Chondrocyte (in vitro differentiated cells): ENCODE measurements at regions not wholly inside any gene's neighbourhood (a gene's known extent, or its start where the extent isn't known, plus 50 kb on each side); places are given as distances from the start of the nearest gene placed in this dataset.

Source experiments
- DNase-seq: peaks from one replicate; pipeline ENCODE4 v3.0.0; 2021; ENCODE audit warnings: mixed read lengths, low spot score
- H3K27ac Mint-ChIP-seq: one replicate; pipeline ENCODE4 v1.8.0; 2021; ENCODE audit warnings: mild to moderate bottlenecking, moderate library complexity, mixed read lengths; ENCODE audit not compliant: unreplicated experiment
- H3K27me3 Mint-ChIP-seq: 2 replicates; pipeline ENCODE4 v1.8.0; 2021; ENCODE audit warnings: low read depth, mixed read lengths
- H3K36me3 Mint-ChIP-seq: 2 replicates; pipeline ENCODE4 v1.8.0; 2021; ENCODE audit warnings: low read depth, mixed read lengths
- H3K4me1 Mint-ChIP-seq: 2 replicates; pipeline ENCODE4 v1.8.0; 2021; ENCODE audit warnings: low read depth, mild to moderate bottlenecking, mixed read lengths
- H3K4me3 Mint-ChIP-seq: one replicate; pipeline ENCODE4 v1.8.0; 2021; ENCODE audit warnings: mild to moderate bottlenecking, moderate library complexity, mixed read lengths; ENCODE audit not compliant: unreplicated experiment
- H3K9me3 Mint-ChIP-seq: 2 replicates; pipeline ENCODE4 v1.8.0; 2021; ENCODE audit warnings: low read depth, mixed read lengths
- TF ChIP-seq, protein P1 (sequence below): fragments of 200-600 bp; sonication (generic); IDR thresholded peaks from 2 replicates; pipeline ENCODE4 v1.5.0; 2021; ENCODE audit warnings: antibody characterized with exemption, mild to moderate bottlenecking, moderate library complexity

DNA sequence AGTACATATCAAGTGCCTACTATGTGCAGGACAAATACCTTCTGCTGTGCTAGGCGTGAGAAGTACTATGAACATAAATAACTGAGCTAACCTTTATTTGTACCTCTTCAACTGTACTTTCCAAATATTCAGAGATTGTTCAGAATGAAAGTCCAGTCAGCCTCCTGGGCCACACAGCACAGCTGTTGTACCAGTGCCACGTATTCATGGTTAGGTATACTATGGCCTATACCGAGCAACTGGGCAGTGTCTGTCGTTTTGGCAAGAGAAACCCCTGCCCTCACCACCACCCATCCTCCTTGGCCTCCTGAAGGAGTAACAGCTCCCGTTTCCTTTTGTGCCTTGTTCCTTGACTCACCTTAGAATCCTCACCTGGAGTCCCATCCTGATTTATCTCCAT lies 53.0 kb downstream of the RASSF10 start:
- TF ChIP-seq, protein P1, sequence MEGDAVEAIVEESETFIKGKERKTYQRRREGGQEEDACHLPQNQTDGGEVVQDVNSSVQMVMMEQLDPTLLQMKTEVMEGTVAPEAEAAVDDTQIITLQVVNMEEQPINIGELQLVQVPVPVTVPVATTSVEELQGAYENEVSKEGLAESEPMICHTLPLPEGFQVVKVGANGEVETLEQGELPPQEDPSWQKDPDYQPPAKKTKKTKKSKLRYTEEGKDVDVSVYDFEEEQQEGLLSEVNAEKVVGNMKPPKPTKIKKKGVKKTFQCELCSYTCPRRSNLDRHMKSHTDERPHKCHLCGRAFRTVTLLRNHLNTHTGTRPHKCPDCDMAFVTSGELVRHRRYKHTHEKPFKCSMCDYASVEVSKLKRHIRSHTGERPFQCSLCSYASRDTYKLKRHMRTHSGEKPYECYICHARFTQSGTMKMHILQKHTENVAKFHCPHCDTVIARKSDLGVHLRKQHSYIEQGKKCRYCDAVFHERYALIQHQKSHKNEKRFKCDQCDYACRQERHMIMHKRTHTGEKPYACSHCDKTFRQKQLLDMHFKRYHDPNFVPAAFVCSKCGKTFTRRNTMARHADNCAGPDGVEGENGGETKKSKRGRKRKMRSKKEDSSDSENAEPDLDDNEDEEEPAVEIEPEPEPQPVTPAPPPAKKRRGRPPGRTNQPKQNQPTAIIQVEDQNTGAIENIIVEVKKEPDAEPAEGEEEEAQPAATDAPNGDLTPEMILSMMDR: no peak
- H3K27ac Mint-ChIP-seq: no peak overlapping the region
- no peak overlapping the region for H3K4me3 Mint-ChIP-seq
- peaks cover 10% of the 10 kb centered on the region for H3K9me3 Mint-ChIP-seq
- peaks cover 2% of the 10 kb centered on the region for H3K36me3 Mint-ChIP-seq
- H3K27me3 Mint-ChIP-seq: peaks cover 14% of the 10 kb centered on the region
- H3K4me1 Mint-ChIP-seq: peaks cover 4% of the 10 kb centered on the region
- no peak for DNase-seq

DNA sequence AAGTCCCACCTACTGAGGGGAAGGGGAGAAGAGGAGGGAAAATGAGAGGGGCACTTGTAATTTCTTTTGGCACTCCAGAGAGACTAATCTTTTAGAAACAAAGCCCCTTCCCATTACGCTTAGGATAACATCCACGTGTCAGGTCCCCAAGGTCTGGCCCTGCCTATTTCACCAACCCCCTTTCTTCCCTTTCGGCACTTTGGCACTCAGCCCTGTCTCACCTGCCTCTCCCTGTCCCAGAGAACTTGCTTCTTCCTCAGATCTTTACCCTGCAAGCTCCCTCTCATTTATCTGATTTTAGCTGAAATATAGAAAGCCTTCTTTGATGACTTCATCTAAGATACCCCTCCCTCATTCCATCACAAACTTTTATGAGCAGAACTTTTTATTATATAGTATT lies 55.5 kb downstream of the RASSF10 start:
- peaks cover 18% of the 10 kb centered on the region for H3K27me3 Mint-ChIP-seq
- no peak overlapping the region for H3K4me3 Mint-ChIP-seq
- peaks cover 10% of the 10 kb centered on the region for H3K9me3 Mint-ChIP-seq
- no peak overlapping the region for H3K27ac Mint-ChIP-seq
- peaks cover 4% of the 10 kb centered on the region for H3K4me1 Mint-ChIP-seq
- no peak for DNase-seq
- H3K36me3 Mint-ChIP-seq: peaks cover 2% of the 10 kb centered on the region
- TF ChIP-seq, protein P1: no peak

DNA sequence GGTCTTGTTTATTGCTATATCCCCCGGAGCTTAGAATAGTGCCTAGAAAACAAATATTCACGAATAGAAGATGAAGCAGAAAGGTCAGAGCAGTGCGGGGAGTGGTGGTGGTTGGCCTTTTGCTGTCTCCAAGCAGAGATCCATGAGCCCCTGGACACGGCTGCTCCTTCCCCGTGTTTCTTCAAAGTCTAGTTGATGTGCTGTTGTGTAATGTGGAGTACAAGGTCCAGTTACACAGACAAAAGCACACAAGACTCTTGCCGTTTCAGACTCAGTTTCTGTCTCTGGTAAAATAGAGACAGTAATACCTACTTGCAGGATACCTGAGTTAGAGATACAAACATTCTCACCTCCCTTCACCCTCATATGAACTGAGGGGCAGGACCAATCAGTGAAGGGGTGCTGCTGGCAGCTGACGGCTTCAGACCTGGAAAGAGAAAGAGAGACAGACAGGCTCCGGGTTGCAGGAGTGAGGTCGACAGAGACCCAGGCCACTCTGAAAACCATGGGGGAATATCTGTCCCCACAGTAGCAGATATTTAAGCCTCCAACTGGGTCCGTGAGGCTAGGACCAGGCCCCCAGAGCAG lies 56.2 kb downstream of the RASSF10 start:
- no peak overlapping the region for H3K27ac Mint-ChIP-seq
- peaks cover 4% of the 10 kb centered on the region for H3K4me1 Mint-ChIP-seq
- peaks cover 2% of the 10 kb centered on the region for H3K36me3 Mint-ChIP-seq
- peaks cover 18% of the 10 kb centered on the region for H3K27me3 Mint-ChIP-seq
- DNase-seq: no peak
- TF ChIP-seq, protein P1: no peak
- H3K4me3 Mint-ChIP-seq: no peak overlapping the region
- peaks cover 10% of the 10 kb centered on the region for H3K9me3 Mint-ChIP-seq

DNA sequence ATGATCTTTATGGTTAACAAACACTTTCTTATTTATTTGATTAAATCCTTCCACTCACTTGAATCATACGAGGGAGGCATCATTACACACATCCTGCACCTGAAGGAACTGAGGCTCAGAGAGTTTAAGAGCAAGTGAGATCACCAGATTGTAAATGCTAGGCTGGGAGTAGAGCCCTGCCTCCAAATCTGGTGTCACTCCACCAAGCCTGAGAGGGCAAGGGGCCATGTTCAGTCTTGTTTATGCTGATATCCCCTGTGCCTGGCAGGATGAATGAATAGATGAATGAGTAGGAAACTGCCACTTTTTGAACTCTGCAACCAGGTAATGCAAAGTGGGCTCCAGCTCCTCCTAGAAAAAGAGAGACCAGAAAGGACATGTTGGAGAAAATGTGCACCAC lies 59.1 kb downstream of the RASSF10 start:
- Mint-ChIP-seq H3K9me3 (peaks cover 3% of the 10 kb centered on the region), H3K36me3 (no peaks in the 10 kb centered on the region), H3K27ac (no peak overlapping the region), H3K27me3 (peaks cover 22% of the 10 kb centered on the region), H3K4me1 (no peaks in the 10 kb centered on the region), H3K4me3 (no peak overlapping the region)
- no peak for DNase-seq
- TF ChIP-seq, protein P1: no peak

DNA sequence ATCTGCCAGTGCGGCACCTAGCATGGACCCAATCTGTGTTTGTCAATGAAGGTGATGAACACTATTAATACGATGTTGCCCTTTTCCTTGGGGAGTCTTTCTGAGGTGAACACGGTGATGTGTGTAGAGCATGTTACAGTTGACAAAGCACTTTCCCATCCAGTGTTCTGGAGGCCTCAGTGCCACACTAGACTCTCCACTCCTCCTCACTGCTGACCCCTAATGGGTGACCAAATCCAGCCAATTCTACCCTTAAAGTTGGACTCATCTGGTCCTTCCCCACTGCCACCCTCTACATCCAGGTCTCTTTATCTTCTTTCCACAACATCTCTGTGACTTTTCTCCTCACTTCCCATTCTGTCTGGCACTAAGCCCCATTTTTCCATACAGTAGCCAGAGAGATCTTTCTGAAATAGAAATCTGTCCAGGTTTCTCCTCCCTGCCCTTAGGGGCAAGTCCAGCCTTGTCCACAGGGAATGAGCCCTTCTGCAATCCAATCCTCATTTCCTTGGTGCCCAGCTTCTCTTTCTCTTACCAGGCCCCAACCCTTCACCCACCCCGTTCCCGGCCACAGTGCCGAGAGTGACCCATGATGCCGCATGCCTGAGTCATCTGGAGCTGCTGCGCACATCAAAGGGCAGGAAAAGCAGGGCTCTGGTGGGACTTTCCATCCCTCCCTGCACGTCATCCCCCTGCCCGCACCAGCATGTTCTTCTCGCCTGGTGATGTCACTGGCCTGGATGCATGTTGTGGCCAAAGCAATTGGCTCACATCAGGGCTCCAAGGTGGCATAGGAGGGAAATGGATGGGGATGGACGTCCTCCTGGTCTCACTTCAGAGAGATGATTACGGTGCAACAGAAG lies 64.2 kb downstream of the RASSF10 start:
- H3K4me1 Mint-ChIP-seq: no peaks in the 10 kb centered on the region
- no peak overlapping the region for H3K27ac Mint-ChIP-seq
- DNase-seq: no peak
- no peak overlapping the region for H3K4me3 Mint-ChIP-seq
- peaks cover 2% of the 10 kb centered on the region for H3K36me3 Mint-ChIP-seq
- TF ChIP-seq, protein P1: no peak
- H3K27me3 Mint-ChIP-seq: peaks cover 40% of the 10 kb centered on the region
- H3K9me3 Mint-ChIP-seq: no peaks in the 10 kb centered on the region
